GM23338 (cell line): ENCODE measurements at regions not wholly inside any gene's neighbourhood (a gene's known extent, or its start where the extent isn't known, plus 50 kb on each side); places are given as distances from the start of the nearest gene placed in this dataset.
"Not testable (repeated sequence)": the region's sequence is repeated elsewhere in the genome, so short reads cannot be mapped to it uniquely, and the experiment has no call there.

Experiments used
- ATAC-seq: fragments of 200-7000 bp; cut with Tn5 transposase; 3 replicates; pipeline ENCODE4 v1.9.1; 2020
- DNase-seq: peaks from one replicate; pipeline ENCODE4 v3.0.0-alpha.2; 2015; ENCODE audit warnings: low spot score
- H2AFZ ChIP-seq: fragments of 200-600 bp; sonication (generic); 2 replicates; pipeline ENCODE4 v1.8.0; 2016; ENCODE audit warnings: antibody characterized with exemption, mild to moderate bottlenecking, moderate library complexity
- H3F3A ChIP-seq: fragments of 200-600 bp; sonication (generic); replicated peaks from 2 replicates; pipeline ENCODE4 v1.8.0; 2017; ENCODE audit warnings: antibody characterized with exemption, mixed run types, low read depth
- H3K27ac ChIP-seq: fragments of 200-600 bp; sonication (generic); 2 replicates; pipeline ENCODE4 v1.6.1; 2016; ENCODE audit warnings: low read depth
- H3K27me3 ChIP-seq: fragments of 200-600 bp; sonication (generic); 2 replicates; pipeline ENCODE4 v1.8.0; 2016; ENCODE audit warnings: mild to moderate bottlenecking, mixed run types, moderate library complexity; ENCODE audit not compliant: insufficient read depth
- H3K36me3 ChIP-seq: fragments of 200-600 bp; sonication (generic); 2 replicates; pipeline ENCODE4 v1.8.0; 2016; ENCODE audit warnings: mild to moderate bottlenecking; ENCODE audit not compliant: insufficient read depth
- H3K4me1 ChIP-seq: fragments of 200-600 bp; sonication (generic); 2 replicates; pipeline ENCODE4 v1.8.0; 2016; ENCODE audit warnings: mild to moderate bottlenecking, moderate library complexity; ENCODE audit not compliant: insufficient read depth
- H3K4me2 ChIP-seq: fragments of 200-600 bp; sonication (generic); 2 replicates; pipeline ENCODE4 v1.7.1; 2017; ENCODE audit warnings: mixed run types
- H3K4me3 ChIP-seq: fragments of 200-600 bp; sonication (generic); 2 replicates; pipeline ENCODE4 v1.6.1; 2016; ENCODE audit warnings: mixed run types
- H3K79me2 ChIP-seq: fragments of 200-600 bp; sonication (generic); replicated peaks from 2 replicates; pipeline ENCODE4 v1.8.0; 2017; ENCODE audit warnings: mild to moderate bottlenecking; ENCODE audit not compliant: insufficient read depth
- H3K9me2 ChIP-seq: fragments of 200-600 bp; sonication (generic); 2 replicates; pipeline ENCODE4 v1.8.0; 2017; ENCODE audit not compliant: insufficient read depth
- H4K20me1 ChIP-seq: fragments of 200-600 bp; sonication (generic); replicated peaks from 2 replicates; pipeline ENCODE4 v1.8.0; 2017; ENCODE audit warnings: mild to moderate bottlenecking; ENCODE audit not compliant: insufficient read depth
- H3K27ac Mint-ChIP-seq: 2 replicates; pipeline ENCODE4 v1.8.0; 2020; ENCODE audit warnings: inconsistent platforms, mild to moderate bottlenecking, moderate library complexity, mixed read lengths
- H3K27me3 Mint-ChIP-seq: 3 replicates; pipeline ENCODE4 v1.8.0; 2022; ENCODE audit warnings: low read depth, mild to moderate bottlenecking, moderate library complexity, mixed read lengths, inconsistent platforms; ENCODE audit not compliant: insufficient read depth, poor library complexity
- H3K36me3 Mint-ChIP-seq: 3 replicates; pipeline ENCODE4 v1.8.0; 2021; ENCODE audit warnings: low read depth, mild to moderate bottlenecking, inconsistent platforms, moderate library complexity, mixed read lengths
- H3K4me1 Mint-ChIP-seq: 3 replicates; pipeline ENCODE4 v1.8.0; 2020; ENCODE audit warnings: mild to moderate bottlenecking, inconsistent platforms, mixed read lengths
- H3K4me3 Mint-ChIP-seq: 3 replicates; pipeline ENCODE4 v1.8.0; 2021; ENCODE audit warnings: moderate library complexity, mild to moderate bottlenecking, inconsistent platforms, mixed read lengths
- H3K9me3 Mint-ChIP-seq: 3 replicates; pipeline ENCODE4 v1.8.0; 2020; ENCODE audit warnings: moderate library complexity, mild to moderate bottlenecking, inconsistent platforms, mixed read lengths
- CREB1 ChIP-seq: fragments of 250-450 bp; sonication (Bioruptor Pico); IDR thresholded peaks from 2 replicates; pipeline ENCODE4 v1.5.0; 2020; ENCODE audit warnings: low read depth, mild to moderate bottlenecking, moderate library complexity
- EZH2 ChIP-seq: fragments of 200-600 bp; sonication (generic); IDR thresholded peaks from one replicate; pipeline ENCODE4 v1.8.0; 2017; ENCODE audit warnings: antibody characterized with exemption, mild to moderate bottlenecking, low read depth; ENCODE audit not compliant: unreplicated experiment
- EZH2phosphoT487 ChIP-seq: fragments of 200-600 bp; sonication (generic); IDR thresholded peaks from one replicate; pipeline ENCODE4 v1.8.1; 2018; ENCODE audit warnings: antibody characterized with exemption; ENCODE audit not compliant: unreplicated experiment
- NANOG ChIP-seq: IDR thresholded peaks from 2 replicates; pipeline ENCODE4 v1.6.1; 2016; ENCODE audit warnings: antibody characterized with exemption, borderline replicate concordance
- POLR2AphosphoS5 ChIP-seq: IDR thresholded peaks from 2 replicates; pipeline ENCODE4 v1.6.1; 2016; ENCODE audit warnings: antibody characterized with exemption, low read depth
- STAT1 ChIP-seq: IDR thresholded peaks from one replicate; pipeline ENCODE4 v1.6.1; 2016; ENCODE audit warnings: antibody characterized with exemption; ENCODE audit not compliant: unreplicated experiment
- ZNF114 ChIP-seq: fragments of 250-450 bp; sonication (Bioruptor Pico); IDR thresholded peaks from 2 replicates; pipeline ENCODE4 v1.5.0; 2020; ENCODE audit warnings: mild to moderate bottlenecking, moderate library complexity
- ZNF331 ChIP-seq: fragments of 250-450 bp; sonication (Bioruptor Pico); IDR thresholded peaks from 2 replicates; pipeline ENCODE4 v1.5.0; 2020; ENCODE audit warnings: low read depth, mild to moderate bottlenecking, moderate library complexity
- TF ChIP-seq, protein P1 (sequence below): IDR thresholded peaks from 2 replicates; pipeline ENCODE4 v1.6.1; 2016; ENCODE audit warnings: antibody characterized with exemption
- TF ChIP-seq, protein P2 (sequence below): IDR thresholded peaks from one replicate; pipeline ENCODE4 v1.6.1; 2018; ENCODE audit warnings: antibody characterized with exemption; ENCODE audit not compliant: unreplicated experiment
- TF ChIP-seq, protein P3 (sequence below): fragments of 250-450 bp; sonication (Bioruptor Pico); IDR thresholded peaks from 2 replicates; pipeline ENCODE4 v1.5.0; 2020; ENCODE audit warnings: mild to moderate bottlenecking, moderate library complexity

DNA sequence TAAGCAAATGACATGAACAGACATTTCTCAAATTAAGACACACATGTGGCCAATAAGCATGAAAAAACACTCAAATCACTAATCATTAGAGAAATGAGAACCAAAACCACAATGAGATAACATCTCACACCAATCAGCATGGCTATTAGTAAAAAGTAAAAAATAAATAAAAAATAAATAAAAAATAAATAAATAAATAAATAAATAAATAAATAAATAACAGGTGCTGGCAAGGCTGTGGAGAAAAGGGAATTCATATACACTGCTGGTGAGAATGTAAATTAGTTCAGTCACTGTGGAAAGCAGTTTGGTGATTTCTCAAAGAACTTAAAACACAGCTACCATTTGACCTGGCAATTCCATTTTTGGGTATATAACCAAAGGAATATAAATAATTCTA, 167.1 kb upstream of the CNKSR2 start (continued):
- no peak for TF ChIP-seq ZNF331
- TF ChIP-seq EZH2: no peak
- no peak for TF ChIP-seq POLR2AphosphoS5

DNA sequence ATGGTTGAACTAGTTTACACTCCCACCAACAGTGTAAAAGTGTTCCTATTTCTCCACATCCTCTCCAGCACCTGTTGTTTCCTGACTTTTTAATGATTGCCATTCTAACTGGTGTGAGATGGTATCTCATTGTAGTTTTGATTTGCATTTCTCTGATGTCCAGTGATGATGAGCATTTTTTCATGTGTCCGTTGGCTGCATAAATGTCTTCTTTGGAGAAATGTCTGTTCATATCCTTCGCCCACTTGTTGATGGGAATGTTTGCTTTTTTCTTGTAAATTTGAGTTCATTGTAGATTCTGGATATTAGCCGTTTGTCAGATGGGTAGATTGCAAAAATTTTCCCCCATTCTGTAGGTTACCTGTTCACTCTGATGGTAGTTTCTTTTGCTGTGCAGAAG, 155.0 kb upstream of the CNKSR2 start:
- H3K4me3 Mint-ChIP-seq, H3K36me3 ChIP-seq, H4K20me1 ChIP-seq, H3K36me3 Mint-ChIP-seq, H3K27me3 Mint-ChIP-seq, H3K9me3 Mint-ChIP-seq, H3K27me3 ChIP-seq, H3K9me2 ChIP-seq, DNase-seq, H3K79me2 ChIP-seq, H3F3A ChIP-seq, H3K4me2 ChIP-seq, H2AFZ ChIP-seq, ATAC-seq, H3K27ac ChIP-seq, H3K4me1 ChIP-seq, H3K4me3 ChIP-seq, H3K27ac Mint-ChIP-seq, H3K4me1 Mint-ChIP-seq: not testable (repeated sequence)

DNA sequence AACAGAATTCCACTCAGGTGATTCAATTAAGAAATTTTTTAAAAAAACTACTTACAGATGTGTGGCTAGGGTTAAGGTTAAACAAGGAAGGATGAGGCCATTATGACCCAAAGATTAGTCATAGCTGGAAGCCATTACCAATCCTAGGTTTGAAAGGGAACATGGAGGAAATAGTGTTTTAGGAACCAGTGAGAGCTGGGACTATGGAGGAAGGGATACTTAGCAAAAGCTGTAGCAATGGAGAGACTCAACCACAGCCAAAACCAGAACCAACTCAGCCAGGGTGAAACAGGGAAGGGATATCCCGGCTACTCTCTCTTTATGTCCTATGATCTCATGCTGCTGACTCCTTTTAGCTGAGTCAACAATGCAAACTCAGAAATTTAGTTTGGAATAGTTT, 148.6 kb upstream of the CNKSR2 start:
- Histone ChIP-seq H3K4me2 (no peak overlapping the region), H3F3A (no peaks in the 10 kb centered on the region), H3K27me3 (no peaks in the 10 kb centered on the region), H2AFZ (no peak overlapping the region), H3K9me2 (no peaks in the 10 kb centered on the region), H3K27ac (no peak overlapping the region), H3K79me2 (no peaks in the 10 kb centered on the region), H3K4me3 (no peak overlapping the region), H3K4me1 (no peaks in the 10 kb centered on the region), H4K20me1 (no peaks in the 10 kb centered on the region), H3K36me3 (no peaks in the 10 kb centered on the region)
- Mint-ChIP-seq H3K9me3 (peaks cover 3% of the 10 kb centered on the region; the same call in 2 of the 3 replicates), H3K4me1 (no peaks in the 10 kb centered on the region), H3K4me3 (no peak overlapping the region), H3K27me3 (no peaks in the 10 kb centered on the region), H3K36me3 (no peaks in the 10 kb centered on the region), H3K27ac (no peak overlapping the region)
- DNase-seq (no peak), ATAC-seq (no peak)
- TF ChIP-seq EZH2 (no peak), ZNF331 (no peak), NANOG (no peak), CREB1 (CRISPR knock-in tag) (no peak), ZNF114 (no peak), STAT1 (no peak), POLR2AphosphoS5 (no peak), EZH2phosphoT487 (no peak)
- TF ChIP-seq, protein P1, sequence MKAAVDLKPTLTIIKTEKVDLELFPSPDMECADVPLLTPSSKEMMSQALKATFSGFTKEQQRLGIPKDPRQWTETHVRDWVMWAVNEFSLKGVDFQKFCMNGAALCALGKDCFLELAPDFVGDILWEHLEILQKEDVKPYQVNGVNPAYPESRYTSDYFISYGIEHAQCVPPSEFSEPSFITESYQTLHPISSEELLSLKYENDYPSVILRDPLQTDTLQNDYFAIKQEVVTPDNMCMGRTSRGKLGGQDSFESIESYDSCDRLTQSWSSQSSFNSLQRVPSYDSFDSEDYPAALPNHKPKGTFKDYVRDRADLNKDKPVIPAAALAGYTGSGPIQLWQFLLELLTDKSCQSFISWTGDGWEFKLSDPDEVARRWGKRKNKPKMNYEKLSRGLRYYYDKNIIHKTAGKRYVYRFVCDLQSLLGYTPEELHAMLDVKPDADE: no peak
- TF ChIP-seq, protein P2, sequence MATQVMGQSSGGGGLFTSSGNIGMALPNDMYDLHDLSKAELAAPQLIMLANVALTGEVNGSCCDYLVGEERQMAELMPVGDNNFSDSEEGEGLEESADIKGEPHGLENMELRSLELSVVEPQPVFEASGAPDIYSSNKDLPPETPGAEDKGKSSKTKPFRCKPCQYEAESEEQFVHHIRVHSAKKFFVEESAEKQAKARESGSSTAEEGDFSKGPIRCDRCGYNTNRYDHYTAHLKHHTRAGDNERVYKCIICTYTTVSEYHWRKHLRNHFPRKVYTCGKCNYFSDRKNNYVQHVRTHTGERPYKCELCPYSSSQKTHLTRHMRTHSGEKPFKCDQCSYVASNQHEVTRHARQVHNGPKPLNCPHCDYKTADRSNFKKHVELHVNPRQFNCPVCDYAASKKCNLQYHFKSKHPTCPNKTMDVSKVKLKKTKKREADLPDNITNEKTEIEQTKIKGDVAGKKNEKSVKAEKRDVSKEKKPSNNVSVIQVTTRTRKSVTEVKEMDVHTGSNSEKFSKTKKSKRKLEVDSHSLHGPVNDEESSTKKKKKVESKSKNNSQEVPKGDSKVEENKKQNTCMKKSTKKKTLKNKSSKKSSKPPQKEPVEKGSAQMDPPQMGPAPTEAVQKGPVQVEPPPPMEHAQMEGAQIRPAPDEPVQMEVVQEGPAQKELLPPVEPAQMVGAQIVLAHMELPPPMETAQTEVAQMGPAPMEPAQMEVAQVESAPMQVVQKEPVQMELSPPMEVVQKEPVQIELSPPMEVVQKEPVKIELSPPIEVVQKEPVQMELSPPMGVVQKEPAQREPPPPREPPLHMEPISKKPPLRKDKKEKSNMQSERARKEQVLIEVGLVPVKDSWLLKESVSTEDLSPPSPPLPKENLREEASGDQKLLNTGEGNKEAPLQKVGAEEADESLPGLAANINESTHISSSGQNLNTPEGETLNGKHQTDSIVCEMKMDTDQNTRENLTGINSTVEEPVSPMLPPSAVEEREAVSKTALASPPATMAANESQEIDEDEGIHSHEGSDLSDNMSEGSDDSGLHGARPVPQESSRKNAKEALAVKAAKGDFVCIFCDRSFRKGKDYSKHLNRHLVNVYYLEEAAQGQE: no peak
- TF ChIP-seq, protein P3, sequence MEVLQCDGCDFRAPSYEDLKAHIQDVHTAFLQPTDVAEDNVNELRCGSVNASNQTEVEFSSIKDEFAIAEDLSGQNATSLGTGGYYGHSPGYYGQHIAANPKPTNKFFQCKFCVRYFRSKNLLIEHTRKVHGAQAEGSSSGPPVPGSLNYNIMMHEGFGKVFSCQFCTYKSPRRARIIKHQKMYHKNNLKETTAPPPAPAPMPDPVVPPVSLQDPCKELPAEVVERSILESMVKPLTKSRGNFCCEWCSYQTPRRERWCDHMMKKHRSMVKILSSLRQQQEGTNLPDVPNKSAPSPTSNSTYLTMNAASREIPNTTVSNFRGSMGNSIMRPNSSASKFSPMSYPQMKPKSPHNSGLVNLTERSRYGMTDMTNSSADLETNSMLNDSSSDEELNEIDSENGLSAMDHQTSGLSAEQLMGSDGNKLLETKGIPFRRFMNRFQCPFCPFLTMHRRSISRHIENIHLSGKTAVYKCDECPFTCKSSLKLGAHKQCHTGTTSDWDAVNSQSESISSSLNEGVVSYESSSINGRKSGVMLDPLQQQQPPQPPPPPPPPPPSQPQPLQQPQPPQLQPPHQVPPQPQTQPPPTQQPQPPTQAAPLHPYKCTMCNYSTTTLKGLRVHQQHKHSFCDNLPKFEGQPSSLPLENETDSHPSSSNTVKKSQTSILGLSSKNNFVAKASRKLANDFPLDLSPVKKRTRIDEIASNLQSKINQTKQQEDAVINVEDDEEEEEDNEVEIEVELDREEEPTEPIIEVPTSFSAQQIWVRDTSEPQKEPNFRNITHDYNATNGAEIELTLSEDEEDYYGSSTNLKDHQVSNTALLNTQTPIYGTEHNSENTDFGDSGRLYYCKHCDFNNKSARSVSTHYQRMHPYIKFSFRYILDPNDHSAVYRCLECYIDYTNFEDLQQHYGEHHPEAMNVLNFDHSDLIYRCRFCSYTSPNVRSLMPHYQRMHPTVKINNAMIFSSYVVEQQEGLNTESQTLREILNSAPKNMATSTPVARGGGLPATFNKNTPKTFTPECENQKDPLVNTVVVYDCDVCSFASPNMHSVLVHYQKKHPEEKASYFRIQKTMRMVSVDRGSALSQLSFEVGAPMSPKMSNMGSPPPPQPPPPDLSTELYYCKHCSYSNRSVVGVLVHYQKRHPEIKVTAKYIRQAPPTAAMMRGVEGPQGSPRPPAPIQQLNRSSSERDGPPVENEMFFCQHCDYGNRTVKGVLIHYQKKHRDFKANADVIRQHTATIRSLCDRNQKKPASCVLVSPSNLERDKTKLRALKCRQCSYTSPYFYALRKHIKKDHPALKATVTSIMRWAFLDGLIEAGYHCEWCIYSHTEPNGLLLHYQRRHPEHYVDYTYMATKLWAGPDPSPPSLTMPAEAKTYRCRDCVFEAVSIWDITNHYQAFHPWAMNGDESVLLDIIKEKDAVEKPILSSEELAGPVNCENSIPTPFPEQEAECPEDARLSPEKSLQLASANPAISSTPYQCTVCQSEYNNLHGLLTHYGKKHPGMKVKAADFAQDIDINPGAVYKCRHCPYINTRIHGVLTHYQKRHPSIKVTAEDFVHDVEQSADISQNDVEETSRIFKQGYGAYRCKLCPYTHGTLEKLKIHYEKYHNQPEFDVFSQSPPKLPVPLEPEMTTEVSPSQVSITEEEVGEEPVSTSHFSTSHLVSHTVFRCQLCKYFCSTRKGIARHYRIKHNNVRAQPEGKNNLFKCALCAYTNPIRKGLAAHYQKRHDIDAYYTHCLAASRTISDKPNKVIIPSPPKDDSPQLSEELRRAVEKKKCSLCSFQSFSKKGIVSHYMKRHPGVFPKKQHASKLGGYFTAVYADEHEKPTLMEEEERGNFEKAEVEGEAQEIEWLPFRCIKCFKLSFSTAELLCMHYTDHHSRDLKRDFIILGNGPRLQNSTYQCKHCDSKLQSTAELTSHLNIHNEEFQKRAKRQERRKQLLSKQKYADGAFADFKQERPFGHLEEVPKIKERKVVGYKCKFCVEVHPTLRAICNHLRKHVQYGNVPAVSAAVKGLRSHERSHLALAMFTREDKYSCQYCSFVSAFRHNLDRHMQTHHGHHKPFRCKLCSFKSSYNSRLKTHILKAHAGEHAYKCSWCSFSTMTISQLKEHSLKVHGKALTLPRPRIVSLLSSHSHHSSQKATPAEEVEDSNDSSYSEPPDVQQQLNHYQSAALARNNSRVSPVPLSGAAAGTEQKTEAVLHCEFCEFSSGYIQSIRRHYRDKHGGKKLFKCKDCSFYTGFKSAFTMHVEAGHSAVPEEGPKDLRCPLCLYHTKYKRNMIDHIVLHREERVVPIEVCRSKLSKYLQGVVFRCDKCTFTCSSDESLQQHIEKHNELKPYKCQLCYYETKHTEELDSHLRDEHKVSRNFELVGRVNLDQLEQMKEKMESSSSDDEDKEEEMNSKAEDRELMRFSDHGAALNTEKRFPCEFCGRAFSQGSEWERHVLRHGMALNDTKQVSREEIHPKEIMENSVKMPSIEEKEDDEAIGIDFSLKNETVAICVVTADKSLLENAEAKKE (CRISPR knock-in tag): no peak
